ENCODE measurements at regions not wholly inside any gene's neighbourhood (a gene's known extent, or its start where the extent isn't known, plus 50 kb on each side); places are given as distances from the start of the nearest gene placed in this dataset.

DNA sequence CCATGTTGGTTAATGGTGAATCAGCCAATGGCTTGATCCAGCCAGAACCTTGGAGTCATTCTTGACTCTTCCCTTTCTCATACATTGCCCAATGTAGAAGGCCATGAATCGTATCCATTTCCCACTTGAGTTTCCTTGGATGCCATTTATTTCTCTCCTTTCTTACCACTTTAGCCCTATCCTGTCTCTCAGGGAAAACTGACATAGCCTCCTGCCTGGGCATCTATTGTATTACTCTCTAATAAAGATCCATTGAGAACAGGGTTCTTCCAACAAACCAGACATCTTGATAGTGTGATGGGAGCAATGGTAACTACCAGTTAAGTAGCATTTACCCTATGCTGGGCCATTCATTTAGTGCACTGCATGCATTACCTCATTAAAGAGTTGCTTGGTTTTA, 104.2 kb upstream of the CDH11 start:
- Histone ChIP-seq H3K4me2 (replicated peaks; ENCODE audit: low read depth, low read length, poor library complexity, severe bottlenecking) (no peak overlapping the region), H4K20me1 (ENCODE audit: control insufficient read depth, insufficient read depth, low read length, poor library complexity, severe bottlenecking) (no peaks in the 10 kb centered on the region), H3K36me3 (replicated peaks in 1 of 2; ENCODE audit: control extremely low read depth in 1 of 2, control insufficient read depth in 1 of 2, extremely low read depth in 1 of 2, insufficient read depth in 2 of 2, low read length in 1 of 2) (no peaks in the 10 kb centered on the region), H3K9me3 (ENCODE audit: control extremely low read depth in 1 of 3, control insufficient read depth in 2 of 3, insufficient read depth in 1 of 3, low read length in 2 of 3) (no peaks in the 10 kb centered on the region), H3K27me3 (replicated peaks in 1 of 4; ENCODE audit: control extremely low read depth in 1 of 4, control insufficient read depth in 3 of 4, insufficient read depth in 4 of 4, low read length in 3 of 4) (no peaks in the 10 kb centered on the region), H3K79me2 (ENCODE audit: control insufficient read depth, insufficient read depth, low read length) (no peaks in the 10 kb centered on the region), H3K4me1 (ENCODE audit: control insufficient read depth in 2 of 2, insufficient read depth in 2 of 2, low read length in 2 of 2) (no peaks in the 10 kb centered on the region), H3K27ac (ENCODE audit: low read length in 2 of 2) (no peak overlapping the region), H3K4me3 (ENCODE audit: control extremely low read depth in 1 of 5, extremely low read depth in 1 of 5, insufficient read depth in 1 of 5, low read depth in 2 of 5, low read length in 4 of 5) (no peak overlapping the region), H3K9ac (ENCODE audit: low read length) (no peak overlapping the region), H2AFZ (ENCODE audit: insufficient read depth, low read depth, low read length, poor library complexity, severe bottlenecking) (no peak overlapping the region)
- ATAC-seq (ENCODE audit: low read depth) = no peak
- CTCF ChIA-PET = no interaction called here
- intact Hi-C loops (cut with micrococcal nuclease) = no loop called here
- 83% methylated on average over 1 of the region's 1 CpG for WGBS (ENCODE audit: insufficient coverage)
- H3K27me3 Mint-ChIP-seq = no peaks in the 10 kb centered on the region
- no peak overlapping the region for H3K4me3 Mint-ChIP-seq
- peaks cover 4% of the 10 kb centered on the region for H3K9me3 Mint-ChIP-seq (ENCODE audit: insufficient read depth)
- TF ChIP-seq, protein P1, sequence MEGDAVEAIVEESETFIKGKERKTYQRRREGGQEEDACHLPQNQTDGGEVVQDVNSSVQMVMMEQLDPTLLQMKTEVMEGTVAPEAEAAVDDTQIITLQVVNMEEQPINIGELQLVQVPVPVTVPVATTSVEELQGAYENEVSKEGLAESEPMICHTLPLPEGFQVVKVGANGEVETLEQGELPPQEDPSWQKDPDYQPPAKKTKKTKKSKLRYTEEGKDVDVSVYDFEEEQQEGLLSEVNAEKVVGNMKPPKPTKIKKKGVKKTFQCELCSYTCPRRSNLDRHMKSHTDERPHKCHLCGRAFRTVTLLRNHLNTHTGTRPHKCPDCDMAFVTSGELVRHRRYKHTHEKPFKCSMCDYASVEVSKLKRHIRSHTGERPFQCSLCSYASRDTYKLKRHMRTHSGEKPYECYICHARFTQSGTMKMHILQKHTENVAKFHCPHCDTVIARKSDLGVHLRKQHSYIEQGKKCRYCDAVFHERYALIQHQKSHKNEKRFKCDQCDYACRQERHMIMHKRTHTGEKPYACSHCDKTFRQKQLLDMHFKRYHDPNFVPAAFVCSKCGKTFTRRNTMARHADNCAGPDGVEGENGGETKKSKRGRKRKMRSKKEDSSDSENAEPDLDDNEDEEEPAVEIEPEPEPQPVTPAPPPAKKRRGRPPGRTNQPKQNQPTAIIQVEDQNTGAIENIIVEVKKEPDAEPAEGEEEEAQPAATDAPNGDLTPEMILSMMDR (IDR thresholded peaks at IDR 0.05) = no peak
- no peak for TF ChIP-seq EZH2 (IDR thresholded peaks at IDR 0.05; ENCODE audit: borderline replicate concordance, insufficient read depth, low read depth, low read length, poor library complexity, severe bottlenecking)
- no peak for DNase-seq
- H3K27ac Mint-ChIP-seq = no peak overlapping the region
- POLR2A ChIA-PET = no interaction called here
- no peaks in the 10 kb centered on the region for H3K4me1 Mint-ChIP-seq

DNA sequence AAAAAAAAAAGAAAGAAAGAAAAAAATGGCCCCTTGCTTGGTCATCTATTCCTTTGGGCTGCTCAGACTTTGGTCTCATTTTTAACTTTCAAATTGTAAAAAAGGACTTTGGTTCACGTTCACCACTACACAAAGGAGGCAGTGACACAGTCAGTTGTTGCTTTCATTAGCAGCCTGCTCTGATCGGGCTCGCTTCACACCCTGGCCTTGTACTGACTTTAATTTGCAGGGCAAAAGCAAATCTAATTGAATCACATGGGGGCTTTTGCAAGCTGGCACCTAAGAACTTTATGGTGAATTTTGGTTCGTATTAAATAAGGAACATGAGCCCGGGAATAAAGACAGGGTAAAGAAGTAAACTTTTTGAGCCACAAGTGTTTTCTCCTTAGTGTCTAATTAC, 103.6 kb upstream of the CDH11 start:
- H3K27me3 Mint-ChIP-seq = no peaks in the 10 kb centered on the region
- no peak overlapping the region for H3K4me3 Mint-ChIP-seq
- H3K4me2 ChIP-seq (replicated peaks; ENCODE audit: low read depth, low read length, poor library complexity, severe bottlenecking) = no peak overlapping the region
- H3K27me3 ChIP-seq (replicated peaks in 1 of 4; ENCODE audit: control extremely low read depth in 1 of 4, control insufficient read depth in 3 of 4, insufficient read depth in 4 of 4, low read length in 3 of 4) = no peaks in the 10 kb centered on the region
- H3K9me3 ChIP-seq (ENCODE audit: control extremely low read depth in 1 of 3, control insufficient read depth in 2 of 3, insufficient read depth in 1 of 3, low read length in 2 of 3) = no peaks in the 10 kb centered on the region
- ChIA-PET CTCF (no interaction called here), POLR2A (no interaction called here)
- ATAC-seq (ENCODE audit: low read depth) = no peak
- no peak overlapping the region for H3K9ac ChIP-seq (ENCODE audit: low read length)
- H3K36me3 ChIP-seq (replicated peaks in 1 of 2; ENCODE audit: control extremely low read depth in 1 of 2, control insufficient read depth in 1 of 2, extremely low read depth in 1 of 2, insufficient read depth in 2 of 2, low read length in 1 of 2) = no peaks in the 10 kb centered on the region
- no peak overlapping the region for H3K27ac ChIP-seq (ENCODE audit: low read length in 2 of 2)
- intact Hi-C loops (cut with micrococcal nuclease) = no loop called here
- H3K4me3 ChIP-seq (ENCODE audit: control extremely low read depth in 1 of 5, extremely low read depth in 1 of 5, insufficient read depth in 1 of 5, low read depth in 2 of 5, low read length in 4 of 5) = no peak overlapping the region
- TF ChIP-seq EZH2 (IDR thresholded peaks at IDR 0.05; ENCODE audit: borderline replicate concordance, insufficient read depth, low read depth, low read length, poor library complexity, severe bottlenecking) = no peak
- TF ChIP-seq, protein P1 (IDR thresholded peaks at IDR 0.05) = no peak
- no peaks in the 10 kb centered on the region for H4K20me1 ChIP-seq (ENCODE audit: control insufficient read depth, insufficient read depth, low read length, poor library complexity, severe bottlenecking)
- 80% methylated on average over 5 of the region's 5 CpGs for WGBS (ENCODE audit: insufficient coverage)
- H3K4me1 Mint-ChIP-seq = no peaks in the 10 kb centered on the region
- no peak overlapping the region for H3K27ac Mint-ChIP-seq
- no peak overlapping the region for H2AFZ ChIP-seq (ENCODE audit: insufficient read depth, low read depth, low read length, poor library complexity, severe bottlenecking)
- DNase-seq = no peak
- H3K4me1 ChIP-seq (ENCODE audit: control insufficient read depth in 2 of 2, insufficient read depth in 2 of 2, low read length in 2 of 2) = no peaks in the 10 kb centered on the region
- no peaks in the 10 kb centered on the region for H3K79me2 ChIP-seq (ENCODE audit: control insufficient read depth, insufficient read depth, low read length)
- H3K9me3 Mint-ChIP-seq (ENCODE audit: insufficient read depth) = peaks cover 4% of the 10 kb centered on the region
